ENCODE measurements at regions not wholly inside any gene's neighbourhood (a gene's known extent, or its start where the extent isn't known, plus 50 kb on each side); places are given as distances from the start of the nearest gene placed in this dataset.
A peak's percentile ranks its signal among the peaks of the same experiment; 100 is the strongest.
"Not testable (repeated sequence)": the region's sequence is repeated elsewhere in the genome, so short reads cannot be mapped to it uniquely, and the experiment has no call there.

- Histone ChIP-seq H3K4me1 (ENCODE audit: insufficient read depth, low read length) (no peaks in the 10 kb centered on the region), H3K9ac (ENCODE audit: low read length) (no peak overlapping the region), H3F3A (ENCODE audit: low read length, unreplicated experiment) (no peaks in the 10 kb centered on the region), H3K79me2 (ENCODE audit: low read length) (no peaks in the 10 kb centered on the region), H3K4me2 (ENCODE audit: low read length) (no peak overlapping the region), H4K20me1 (ENCODE audit: low read length) (no peaks in the 10 kb centered on the region), H3K9me2 (replicated peaks; ENCODE audit: low read length) (no peaks in the 10 kb centered on the region), H3K9me3 (ENCODE audit: low read length) (no peaks in the 10 kb centered on the region), H2AFZ (ENCODE audit: low read length) (no peak overlapping the region), H3K36me3 (ENCODE audit: low read depth, low read length) (no peaks in the 10 kb centered on the region), H3K4me3 (ENCODE audit: low read length) (no peak overlapping the region), H3K27ac (ENCODE audit: low read length) (no peak overlapping the region), H3K27me3 (ENCODE audit: low read length) (no peaks in the 10 kb centered on the region; the same call in 1 of the 2 replicates)
- ChIA-PET POLR2A (ENCODE audit: unreplicated experiment) (no interaction called here), CTCF (no interaction called here)
- DNase-seq (no peak), ATAC-seq (no peak)
- TF ChIP-seq CTCF (conservative IDR thresholded peaks at IDR 0.05; ENCODE audit: low read depth, low read length) (no peak), EZH2phosphoT487 (IDR thresholded peaks at IDR 0.05; ENCODE audit: borderline replicate concordance, low read length) (no peak), EZH2 (IDR thresholded peaks at IDR 0.05; ENCODE audit: low read length, unreplicated experiment) (no peak)
- BruUV-seq (replicated peaks): no TSS peak
- intact Hi-C loops (cut with micrococcal nuclease): no loop called here
These were observed 153.8 kb downstream of the MTHFS start for GRCh38 chr15:79743032-79743431.

- ATAC-seq; H3K9me2 ChIP-seq (replicated peaks; ENCODE audit: low read length); BruUV-seq (replicated peaks); H3F3A ChIP-seq (ENCODE audit: low read length, unreplicated experiment); H3K36me3 ChIP-seq (ENCODE audit: low read depth, low read length); H3K4me3 ChIP-seq (ENCODE audit: low read length); H3K27me3 ChIP-seq (ENCODE audit: low read length); H3K4me1 ChIP-seq (ENCODE audit: insufficient read depth, low read length); H3K9me3 ChIP-seq (ENCODE audit: low read length); H3K4me2 ChIP-seq (ENCODE audit: low read length); intact Hi-C loops (cut with micrococcal nuclease); H3K9ac ChIP-seq (ENCODE audit: low read length); H4K20me1 ChIP-seq (ENCODE audit: low read length); H2AFZ ChIP-seq (ENCODE audit: low read length); H3K79me2 ChIP-seq (ENCODE audit: low read length); H3K27ac ChIP-seq (ENCODE audit: low read length); POLR2A ChIA-PET (ENCODE audit: unreplicated experiment): not testable (repeated sequence)
- CTCF ChIA-PET: interaction anchor here (0.6 kb wide), 1 partner anchor 67 kb away, joined by 4 read pairs; no protein-coding TSS in a partner anchor
- peak; percentile 48 for DNase-seq
These were observed 152.3 kb downstream of the MTHFS start for GRCh38 chr15:79744485-79744884.

- no peak overlapping the region for H3K4me2 ChIP-seq (ENCODE audit: low read length)
- no peaks in the 10 kb centered on the region for H3K36me3 ChIP-seq (ENCODE audit: low read depth, low read length)
- no peaks in the 10 kb centered on the region for H3K79me2 ChIP-seq (ENCODE audit: low read length)
- DNase-seq: no peak
- no TSS peak for BruUV-seq (replicated peaks)
- no peaks in the 10 kb centered on the region for H3F3A ChIP-seq (ENCODE audit: low read length, unreplicated experiment)
- intact Hi-C loops (cut with micrococcal nuclease): no loop called here
- H3K9me3 ChIP-seq (ENCODE audit: low read length): no peaks in the 10 kb centered on the region
- H3K27me3 ChIP-seq (ENCODE audit: low read length): peaks cover 6% of the 10 kb centered on the region
- no peak overlapping the region for H3K4me3 ChIP-seq (ENCODE audit: low read length)
- ChIA-PET POLR2A (ENCODE audit: unreplicated experiment) (no interaction called here), CTCF (no interaction called here)
- no peak overlapping the region for H2AFZ ChIP-seq (ENCODE audit: low read length)
- no peak overlapping the region for H3K27ac ChIP-seq (ENCODE audit: low read length)
- no peaks in the 10 kb centered on the region for H3K4me1 ChIP-seq (ENCODE audit: insufficient read depth, low read length)
- no peak for TF ChIP-seq CTCF (conservative IDR thresholded peaks at IDR 0.05; ENCODE audit: low read depth, low read length)
- no peak for TF ChIP-seq EZH2 (IDR thresholded peaks at IDR 0.05; ENCODE audit: low read length, unreplicated experiment)
- TF ChIP-seq EZH2phosphoT487 (IDR thresholded peaks at IDR 0.05; ENCODE audit: borderline replicate concordance, low read length): no peak
- no peaks in the 10 kb centered on the region for H3K9me2 ChIP-seq (replicated peaks; ENCODE audit: low read length)
- H3K9ac ChIP-seq (ENCODE audit: low read length): no peak overlapping the region
- no peak for ATAC-seq
- H4K20me1 ChIP-seq (ENCODE audit: low read length): no peaks in the 10 kb centered on the region
These were observed 140.4 kb downstream of the MTHFS start for GRCh38 chr15:79756365-79756764.

Data from PC-3 (cell line).